Stimulated activated CD8-positive, alpha-beta memory T cell treated with anti-CD3 and anti-CD28 coated beads, Interleukin-2, amount 100 ng/mL, for 1 hour (primary cell): ENCODE measurements at regions not wholly inside any gene's neighbourhood (a gene's known extent, or its start where the extent isn't known, plus 50 kb on each side); places are given as distances from the start of the nearest gene placed in this dataset.

Experiments used
- DNase-seq, 2 donors: peaks; one replicate each; pipeline ENCODE4 v3.0.0-alpha.2; 2020; ENCODE audit warnings: low read depth in 2 of 2

- no peak for DNase-seq
Observed at GRCh38 chr9:129330711-129331492, 152.8 kb upstream of the IER5L start.

- no peak for DNase-seq
Observed at GRCh38 chr9:129328355-129329042, 150.4 kb upstream of the IER5L start.

- DNase-seq, result no peak
Observed at GRCh38 chr9:129327552-129328328, 149.7 kb upstream of the IER5L start.

GRCh38 chr9:129326061-129327005 is 148.3 kb upstream of the IER5L start:
- no peak for DNase-seq

GRCh38 chr9:129324808-129325502 is 146.9 kb upstream of the IER5L start:
- DNase-seq, result no peak

- DNase-seq, result no peak
Observed at GRCh38 chr9:129323999-129324553, 146.0 kb upstream of the IER5L start.

- no peak for DNase-seq
Observed at GRCh38 chr9:129323376-129323998, 145.4 kb upstream of the IER5L start.

GRCh38 chr9:129322641-129323375 is 144.7 kb upstream of the IER5L start:
- no peak for DNase-seq

- DNase-seq, result no peak
Observed at GRCh38 chr9:129322022-129322621, 144.1 kb upstream of the IER5L start.

- no peak for DNase-seq
Observed at GRCh38 chr9:129321286-129322021, 143.4 kb upstream of the IER5L start.

GRCh38 chr9:129320575-129321285 is 142.7 kb upstream of the IER5L start:
- DNase-seq, result no peak

GRCh38 chr9:129319938-129320481 is 141.9 kb upstream of the IER5L start:
- no peak for DNase-seq

GRCh38 chr9:129319076-129319937 is 141.2 kb upstream of the IER5L start:
- no peak for DNase-seq

GRCh38 chr9:129318121-129319075 is 140.3 kb upstream of the IER5L start:
- no peak for DNase-seq
